IPS-20b (cell line): ENCODE measurements at regions not wholly inside any gene's neighbourhood (a gene's known extent, or its start where the extent isn't known, plus 50 kb on each side); places are given as distances from the start of the nearest gene placed in this dataset.
"Not testable (repeated sequence)": the region's sequence is repeated elsewhere in the genome, so short reads cannot be mapped to it uniquely, and the experiment has no call there.

Source experiments
- H3K27ac ChIP-seq: one replicate; pipeline ENCODE4 v1.5.1; 2013; ENCODE audit warnings: low read length
- H3K27me3 ChIP-seq: 2 replicates; pipeline ENCODE4 v1.6.1; 2013; ENCODE audit warnings: mild to moderate bottlenecking, low read length, inconsistent platforms; ENCODE audit not compliant: insufficient read depth
- H3K36me3 ChIP-seq: 2 replicates; pipeline ENCODE4 v1.6.1; 2013; ENCODE audit warnings: low read depth, mild to moderate bottlenecking, inconsistent platforms, low read length, moderate library complexity; ENCODE audit not compliant: insufficient read depth
- H3K4me1 ChIP-seq: 2 replicates; pipeline ENCODE4 v1.6.1; 2013; ENCODE audit warnings: mild to moderate bottlenecking, control low read depth, inconsistent platforms, low read length, moderate library complexity; ENCODE audit not compliant: insufficient read depth
- H3K4me3 ChIP-seq: 2 replicates; pipeline ENCODE4 v1.5.1; 2013; ENCODE audit warnings: mild to moderate bottlenecking, low read length, inconsistent platforms
- H3K9ac ChIP-seq: 2 replicates; pipeline ENCODE4 v1.6.1; 2013; ENCODE audit warnings: low read depth, mild to moderate bottlenecking, inconsistent platforms, low read length, moderate library complexity
- H3K9me3 ChIP-seq: 2 replicates; pipeline ENCODE4 v1.6.1; 2013; ENCODE audit warnings: mild to moderate bottlenecking, low read depth, low read length, inconsistent platforms; ENCODE audit not compliant: insufficient read depth

DNA sequence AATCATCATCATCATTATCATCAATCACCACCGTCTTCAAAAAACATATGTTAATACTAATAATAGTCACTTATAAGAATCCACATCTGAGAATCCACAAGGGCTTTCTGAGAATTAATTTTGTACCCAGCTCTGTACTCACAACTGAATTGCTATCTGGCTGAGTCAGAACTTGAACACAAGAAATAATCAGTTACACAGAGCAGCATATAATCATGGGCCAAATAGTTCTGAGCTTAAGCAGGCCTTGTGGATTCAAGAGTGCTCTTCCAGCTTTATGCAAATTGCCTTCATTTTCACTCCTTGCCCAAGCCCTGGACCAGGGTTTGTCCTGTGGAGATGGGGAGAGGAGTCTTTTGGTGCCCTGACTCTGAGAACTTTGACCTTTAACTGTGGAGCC, 304.5 kb downstream of the ZNF248 start:
- no peaks in the 10 kb centered on the region for H3K27me3 ChIP-seq
- no peak overlapping the region for H3K27ac ChIP-seq
- H3K4me1 ChIP-seq = peaks cover 3% of the 10 kb centered on the region; the same call in 1 of the 2 replicates
- H3K4me3 ChIP-seq = no peak overlapping the region
- H3K36me3 ChIP-seq = no peaks in the 10 kb centered on the region
- H3K9ac ChIP-seq = no peak overlapping the region
- peaks cover 16% of the 10 kb centered on the region; the same call in 1 of the 2 replicates for H3K9me3 ChIP-seq

DNA sequence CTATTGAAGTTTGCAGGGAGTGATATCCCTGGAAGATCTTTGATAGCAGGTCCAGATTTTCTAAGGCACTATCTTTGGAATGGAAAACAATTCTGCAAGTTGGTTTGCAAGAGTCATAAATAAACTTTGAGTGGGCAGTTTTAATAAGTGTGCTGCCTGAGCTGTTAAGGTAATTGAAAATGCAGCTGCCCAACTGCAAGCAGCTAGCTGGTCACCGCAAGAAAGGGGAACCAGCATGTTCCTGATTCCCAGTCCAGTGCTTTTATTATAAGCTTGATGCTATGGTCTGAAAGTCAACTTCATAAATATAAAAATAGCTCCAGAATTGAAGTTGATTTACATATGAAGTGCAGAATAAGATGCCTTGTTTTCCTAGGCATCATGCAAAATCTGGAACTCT, 308.4 kb downstream of the ZNF248 start:
- no peak overlapping the region for H3K4me3 ChIP-seq
- H3K27ac ChIP-seq = no peak overlapping the region
- H3K9ac ChIP-seq = no peak overlapping the region
- peaks cover 6% of the 10 kb centered on the region; the same call in 1 of the 2 replicates for H3K4me1 ChIP-seq
- H3K27me3 ChIP-seq = no peaks in the 10 kb centered on the region
- no peaks in the 10 kb centered on the region for H3K36me3 ChIP-seq
- peaks cover 16% of the 10 kb centered on the region; the same call in 1 of the 2 replicates for H3K9me3 ChIP-seq

DNA sequence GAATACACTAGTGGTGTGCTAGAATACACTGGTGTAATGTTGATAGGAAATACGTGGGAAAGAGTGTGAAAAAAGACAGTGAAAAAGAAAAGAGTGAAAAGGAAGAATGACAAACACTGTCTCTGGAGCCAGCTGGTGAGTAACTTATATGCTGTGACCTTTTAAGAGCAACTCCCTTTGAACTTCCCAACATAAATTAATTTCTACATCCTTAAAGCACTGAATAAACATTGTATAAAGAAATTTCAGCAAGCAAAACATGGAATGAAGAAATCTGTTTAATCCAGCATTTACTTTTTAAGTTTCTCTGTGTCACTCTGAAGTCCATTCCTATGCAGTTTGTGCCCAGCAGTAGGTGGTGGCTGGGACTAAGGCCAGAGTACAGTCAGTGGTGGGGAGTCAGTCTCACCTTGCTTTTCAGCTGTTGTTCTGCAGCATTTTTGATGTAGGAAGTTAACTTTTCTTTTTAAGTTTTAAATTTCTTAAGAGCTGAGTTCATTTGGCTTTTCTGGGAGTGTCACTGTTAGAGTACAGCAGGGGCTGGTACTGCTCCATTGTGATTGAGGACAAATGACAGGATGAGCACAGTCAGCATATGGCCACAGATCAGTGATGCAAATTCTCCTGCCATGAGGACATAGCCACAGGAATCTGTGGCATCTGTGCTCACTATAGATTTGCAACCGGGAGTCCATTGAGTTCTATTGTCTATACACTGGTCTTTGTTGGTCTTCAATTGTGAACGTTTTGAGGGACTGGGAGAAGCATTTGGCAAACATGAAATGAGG, 321.8 kb downstream of the ZNF248 start:
- peaks cover 25% of the 10 kb centered on the region for H3K9me3 ChIP-seq
- H3K9ac ChIP-seq = no peak overlapping the region
- peaks cover 14% of the 10 kb centered on the region for H3K4me1 ChIP-seq
- H3K36me3 ChIP-seq = no peaks in the 10 kb centered on the region
- no peak overlapping the region for H3K4me3 ChIP-seq
- no peak overlapping the region for H3K27ac ChIP-seq
- H3K27me3 ChIP-seq = no peaks in the 10 kb centered on the region

DNA sequence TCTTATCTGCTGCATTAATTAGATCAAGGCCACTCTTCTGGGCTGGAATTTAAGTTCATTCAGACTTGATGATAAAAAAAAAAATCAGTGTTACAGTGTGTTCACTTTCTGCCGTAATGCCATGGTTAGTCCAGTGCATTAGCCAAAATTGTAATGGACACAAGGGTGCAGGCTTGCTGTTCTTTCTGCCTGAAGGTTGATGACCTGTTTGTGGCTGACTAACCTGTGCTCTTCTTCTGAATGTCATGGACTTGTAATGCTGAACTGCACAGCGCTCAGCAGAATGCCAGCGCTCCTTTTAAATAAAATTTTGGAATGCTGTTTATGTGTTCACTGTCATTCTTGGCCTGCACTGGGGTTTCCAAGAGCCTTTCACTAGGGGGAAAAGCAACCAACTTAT, 323.2 kb downstream of the ZNF248 start:
- H3K4me1 ChIP-seq = peaks cover 14% of the 10 kb centered on the region
- H3K9ac ChIP-seq = no peak overlapping the region
- no peaks in the 10 kb centered on the region for H3K36me3 ChIP-seq
- peak overlapping the region; percentile 20 for H3K27ac ChIP-seq
- no peak overlapping the region for H3K4me3 ChIP-seq
- no peaks in the 10 kb centered on the region for H3K27me3 ChIP-seq
- H3K9me3 ChIP-seq = peaks cover 25% of the 10 kb centered on the region

DNA sequence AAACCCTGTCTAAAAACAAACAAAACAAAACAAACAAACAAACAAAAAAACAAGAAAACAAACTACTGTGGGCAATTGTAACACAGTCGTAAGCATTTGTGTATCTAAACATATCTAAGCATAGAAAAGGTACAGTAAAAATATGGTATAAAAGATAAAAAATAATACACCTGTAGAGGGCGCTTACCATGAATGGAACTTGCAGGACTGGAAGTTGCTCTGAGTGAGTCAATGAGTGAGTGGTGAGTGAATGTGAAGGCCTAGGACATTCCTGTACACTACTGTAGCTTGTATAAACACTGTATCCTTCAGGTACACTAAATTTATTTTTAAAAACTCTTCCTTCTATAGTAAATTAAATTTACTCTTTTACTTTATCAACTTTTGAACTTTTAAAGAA, 332.0 kb downstream of the ZNF248 start:
- H3K4me1 ChIP-seq, H3K4me3 ChIP-seq, H3K9ac ChIP-seq, H3K9me3 ChIP-seq, H3K36me3 ChIP-seq, H3K27ac ChIP-seq, H3K27me3 ChIP-seq: not testable (repeated sequence)

DNA sequence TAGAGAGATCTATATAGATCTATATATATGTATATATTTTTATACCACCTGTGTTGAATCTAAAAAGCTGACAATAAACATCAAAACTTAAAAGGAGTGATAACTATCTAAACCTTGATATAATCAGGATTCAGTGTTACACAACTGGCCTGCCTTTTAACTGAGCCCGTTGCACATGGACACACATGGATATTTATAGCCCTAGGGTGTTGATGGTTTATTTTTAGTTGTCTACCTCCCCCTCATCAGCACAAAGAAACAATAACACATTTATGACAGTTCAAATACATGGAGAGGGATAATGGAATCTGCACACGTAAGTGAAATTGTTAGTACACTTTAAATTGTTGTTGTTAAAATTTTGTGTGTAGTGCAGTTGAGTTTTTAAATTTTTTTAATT, 336.9 kb downstream of the ZNF248 start:
- no peaks in the 10 kb centered on the region for H3K4me1 ChIP-seq
- H3K27ac ChIP-seq = no peak overlapping the region
- no peak overlapping the region for H3K4me3 ChIP-seq
- H3K9ac ChIP-seq = no peak overlapping the region
- H3K36me3 ChIP-seq = no peaks in the 10 kb centered on the region
- H3K9me3 ChIP-seq = no peaks in the 10 kb centered on the region
- H3K27me3 ChIP-seq = no peaks in the 10 kb centered on the region

DNA sequence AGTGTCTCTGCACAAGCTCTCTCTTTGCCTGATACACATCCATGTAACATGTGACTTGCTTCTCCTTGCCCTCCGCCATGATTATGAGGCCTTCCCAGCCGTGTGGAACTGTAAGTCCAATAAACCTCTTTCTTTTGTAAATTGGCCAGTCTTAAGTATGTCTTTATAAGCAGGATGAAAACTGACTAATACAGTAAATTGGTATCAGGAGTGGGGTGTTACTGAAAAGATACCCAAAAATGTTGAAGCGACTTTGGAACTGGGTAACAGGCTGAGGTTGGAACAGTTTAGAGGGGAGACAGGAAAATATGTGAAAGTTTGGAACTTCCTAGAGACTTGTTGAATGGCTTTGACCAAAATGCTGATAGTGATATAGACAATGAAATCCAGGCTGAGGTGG, 346.9 kb downstream of the ZNF248 start:
- not testable (repeated sequence) for H3K27ac ChIP-seq, H3K27me3 ChIP-seq, H3K4me3 ChIP-seq, H3K36me3 ChIP-seq, H3K9ac ChIP-seq, H3K4me1 ChIP-seq
- peaks cover 17% of the 10 kb centered on the region for H3K9me3 ChIP-seq

DNA sequence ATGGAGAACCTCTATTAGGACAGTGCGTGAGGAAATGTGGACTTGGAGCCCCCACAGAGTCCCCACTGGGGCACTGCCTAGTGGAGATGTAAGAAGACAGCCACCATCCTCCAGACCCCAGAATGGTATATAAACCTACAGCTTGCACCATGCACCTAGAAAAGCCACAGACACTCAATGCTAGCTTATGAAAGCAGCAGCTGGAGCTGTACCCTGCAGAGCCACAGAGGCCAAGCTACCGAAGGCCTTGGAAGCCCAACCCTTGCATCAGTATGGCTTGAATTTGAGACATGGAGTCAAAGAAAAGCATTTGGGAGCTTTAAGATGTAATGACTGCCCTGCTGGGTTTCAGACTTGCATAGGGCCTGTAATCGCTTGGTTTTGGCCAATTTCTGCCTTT, 361.3 kb downstream of the ZNF248 start:
- no peak overlapping the region for H3K4me3 ChIP-seq
- no peak overlapping the region for H3K9ac ChIP-seq
- no peak overlapping the region for H3K27ac ChIP-seq
- no peaks in the 10 kb centered on the region for H3K9me3 ChIP-seq
- no peaks in the 10 kb centered on the region for H3K27me3 ChIP-seq
- no peaks in the 10 kb centered on the region for H3K36me3 ChIP-seq
- H3K4me1 ChIP-seq = peaks cover 6% of the 10 kb centered on the region

DNA sequence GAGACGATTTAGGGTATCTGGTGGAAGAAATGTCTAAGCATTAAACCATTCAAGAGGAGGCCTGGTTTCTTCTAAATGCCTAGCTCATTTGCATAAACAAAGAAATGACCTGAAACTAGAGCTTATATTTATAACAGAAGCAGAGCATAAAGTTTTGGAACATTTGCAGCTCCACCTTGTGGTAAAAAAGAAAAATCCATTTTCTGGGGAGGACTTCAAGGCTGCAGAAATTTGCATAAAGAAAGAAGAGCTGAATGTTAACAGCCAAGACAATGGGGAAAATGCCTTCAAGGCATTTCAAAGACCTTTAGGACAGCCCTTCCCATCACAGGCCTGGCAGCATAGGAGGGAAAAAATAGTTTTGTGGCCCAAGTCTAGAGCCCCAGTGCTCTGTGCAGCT, 362.0 kb downstream of the ZNF248 start:
- H3K9ac ChIP-seq = no peak overlapping the region
- no peaks in the 10 kb centered on the region for H3K27me3 ChIP-seq
- no peaks in the 10 kb centered on the region for H3K9me3 ChIP-seq
- H3K36me3 ChIP-seq = no peaks in the 10 kb centered on the region
- peaks cover 6% of the 10 kb centered on the region for H3K4me1 ChIP-seq
- no peak overlapping the region for H3K4me3 ChIP-seq
- H3K27ac ChIP-seq = no peak overlapping the region

DNA sequence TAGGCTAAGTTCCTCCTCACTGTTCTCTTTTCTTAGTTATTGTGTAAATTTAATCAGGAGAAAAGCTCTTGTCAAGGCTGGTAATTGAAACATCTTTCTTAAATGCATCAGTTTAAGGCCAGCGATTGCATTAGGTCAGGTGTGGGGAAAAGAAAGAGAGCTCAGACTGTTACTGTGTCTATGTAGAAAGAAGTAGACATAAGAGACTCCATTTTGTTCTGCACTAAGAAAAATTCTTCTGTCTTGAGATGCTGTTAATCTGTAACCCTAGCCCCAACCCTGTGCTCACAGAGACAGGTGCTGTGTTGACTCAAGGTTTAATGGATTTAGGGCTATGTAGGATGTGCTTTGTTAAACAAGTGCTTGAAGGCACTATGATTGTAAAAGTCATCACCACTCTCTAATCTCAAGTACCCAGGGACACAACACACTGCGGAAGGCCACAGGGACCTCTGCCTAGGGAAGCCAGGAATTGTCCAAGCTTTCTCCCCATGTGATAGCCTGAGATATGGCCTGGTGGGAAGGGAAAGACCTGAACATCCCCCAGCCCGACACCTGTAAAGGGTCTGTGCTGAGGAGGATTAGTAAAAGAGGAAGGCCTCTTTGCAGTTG, 364.1 kb downstream of the ZNF248 start:
- H3K36me3 ChIP-seq, H3K27me3 ChIP-seq, H3K4me3 ChIP-seq, H3K9me3 ChIP-seq, H3K27ac ChIP-seq, H3K9ac ChIP-seq, H3K4me1 ChIP-seq: not testable (repeated sequence)

DNA sequence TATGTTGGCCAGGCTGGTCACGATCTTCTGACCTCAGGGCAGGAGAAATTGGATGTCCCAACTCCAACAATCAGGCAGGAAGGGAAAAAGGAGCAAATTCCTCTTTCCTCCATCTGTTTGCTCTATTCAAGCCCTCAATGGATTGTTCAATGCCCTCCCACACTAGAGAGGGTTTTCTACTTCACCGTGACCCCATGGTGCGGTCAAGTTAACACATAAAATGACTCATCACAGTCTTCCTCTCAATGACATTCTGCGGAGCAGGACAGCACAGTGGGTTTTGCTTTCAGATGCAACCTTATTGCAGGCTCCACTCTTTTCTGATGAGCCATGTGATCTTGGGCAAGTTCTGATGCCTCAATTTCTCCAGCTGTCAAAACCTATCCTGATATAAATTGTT, 364.9 kb downstream of the ANKRD30A start:
- no peak overlapping the region for H3K9ac ChIP-seq
- H3K4me3 ChIP-seq = no peak overlapping the region
- H3K4me1 ChIP-seq = no peaks in the 10 kb centered on the region
- no peaks in the 10 kb centered on the region for H3K27me3 ChIP-seq
- no peaks in the 10 kb centered on the region for H3K9me3 ChIP-seq
- no peaks in the 10 kb centered on the region for H3K36me3 ChIP-seq
- H3K27ac ChIP-seq = no peak overlapping the region

DNA sequence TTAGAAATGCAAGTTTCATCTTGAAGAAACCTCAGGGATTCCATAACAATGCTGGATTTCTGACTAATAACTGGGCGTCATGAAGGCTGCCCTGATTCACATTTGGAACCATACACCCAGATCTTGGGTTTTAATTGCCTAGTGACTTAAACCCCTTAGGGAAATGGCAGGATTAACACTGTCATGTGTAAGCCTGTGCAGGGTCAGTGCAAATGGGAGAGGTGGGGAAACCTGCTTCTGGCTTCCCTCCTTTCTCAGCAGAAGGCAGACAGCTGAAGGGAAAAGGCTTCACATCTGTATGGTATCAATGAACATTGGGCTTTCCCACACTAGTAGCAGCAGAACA, 364.2 kb downstream of the ANKRD30A start:
- Histone ChIP-seq H3K27ac (no peak overlapping the region), H3K36me3 (no peaks in the 10 kb centered on the region), H3K9me3 (no peaks in the 10 kb centered on the region), H3K9ac (no peak overlapping the region), H3K27me3 (no peaks in the 10 kb centered on the region), H3K4me3 (no peak overlapping the region), H3K4me1 (no peaks in the 10 kb centered on the region)
